NCI-H1105 treated with DMSO at 0.1 percent for 48 hours (cell line): ENCODE measurements at regions not wholly inside any gene's neighbourhood (a gene's known extent, or its start where the extent isn't known, plus 50 kb on each side); places are given as distances from the start of the nearest gene placed in this dataset.
"Not testable (repeated sequence)": the region's sequence is repeated elsewhere in the genome, so short reads cannot be mapped to it uniquely, and the experiment has no call there.

Experiments
- DNase-seq: peaks from one replicate; lab custom pipeline; 2025; lab: John Stamatoyannopoulos, UW

- peak; percentile 45 for DNase-seq
Observed at GRCh38 chr10:64574371-64574770, 1053.2 kb downstream of the REEP3 start.

GRCh38 chr10:64576497-64576896, 1055.3 kb downstream of the REEP3 start:
- no peak for DNase-seq

GRCh38 chr10:64578757-64579156, 1057.6 kb downstream of the REEP3 start:
- DNase-seq, result not testable (repeated sequence)

- no peak for DNase-seq
Observed at GRCh38 chr10:64586934-64587503, 1065.8 kb downstream of the REEP3 start.

- DNase-seq, result no peak
Observed at GRCh38 chr10:64594072-64594471, 1072.9 kb downstream of the REEP3 start.

- DNase-seq, result no peak
Observed at GRCh38 chr10:64598600-64598999, 1077.4 kb downstream of the REEP3 start.

- no peak for DNase-seq
Observed at GRCh38 chr10:64601298-64601697, 1080.1 kb downstream of the REEP3 start.

GRCh38 chr10:64617085-64617484, 1095.9 kb downstream of the REEP3 start:
- DNase-seq, result no peak

GRCh38 chr10:64619102-64619501, 1097.9 kb downstream of the REEP3 start:
- DNase-seq, result no peak

- no peak for DNase-seq
Observed at GRCh38 chr10:64626924-64627323, 1105.7 kb downstream of the REEP3 start.

GRCh38 chr10:64630534-64630933, 1109.3 kb downstream of the REEP3 start:
- DNase-seq, result no peak

GRCh38 chr10:64635906-64636305, 1114.7 kb downstream of the REEP3 start:
- no peak for DNase-seq

- DNase-seq, result no peak
Observed at GRCh38 chr10:64636461-64636860, 1115.3 kb downstream of the REEP3 start.

GRCh38 chr10:64637939-64638338, 1116.7 kb downstream of the REEP3 start:
- no peak for DNase-seq

- DNase-seq, result no peak
Observed at GRCh38 chr10:64648915-64649314, 1127.7 kb downstream of the REEP3 start.

GRCh38 chr10:64658528-64658927, 1137.3 kb downstream of the REEP3 start:
- DNase-seq, result no peak

- no peak for DNase-seq
Observed at GRCh38 chr10:64659311-64659710, 1138.1 kb downstream of the REEP3 start.

- DNase-seq, result no peak
Observed at GRCh38 chr10:64682043-64682442, 1160.8 kb downstream of the REEP3 start.

GRCh38 chr10:64690194-64690593, 1169.0 kb downstream of the REEP3 start:
- no peak for DNase-seq

- DNase-seq, result no peak
Observed at GRCh38 chr10:64699244-64699643, 1178.0 kb downstream of the REEP3 start.

- DNase-seq, result not testable (repeated sequence)
Observed at GRCh38 chr10:64702086-64702485, 1180.9 kb downstream of the REEP3 start.

- no peak for DNase-seq
Observed at GRCh38 chr10:64708884-64709681, 1187.9 kb downstream of the REEP3 start.

GRCh38 chr10:64726466-64726865, 1205.3 kb downstream of the REEP3 start:
- DNase-seq, result no peak

GRCh38 chr10:64731016-64731415, 1209.8 kb downstream of the REEP3 start:
- DNase-seq, result no peak
